Cerebellar nuclear complex (tissue), 1 donor: ENCODE measurements at regions not wholly inside any gene's neighbourhood (a gene's known extent, or its start where the extent isn't known, plus 50 kb on each side); places are given as distances from the start of the nearest gene placed in this dataset.
"Not testable (repeated sequence)": the region's sequence is repeated elsewhere in the genome, so short reads cannot be mapped to it uniquely, and the experiment has no call there.

ENCODE experiments used
- DNase-seq, 2 experiments: peaks; one replicate each; lab custom pipeline; 2025; lab: John Stamatoyannopoulos, UW

- no peak for DNase-seq
Observed at GRCh38 chr18:42326752-42327151, 371.7 kb downstream of the PIK3C3 start.

- DNase-seq: no peak
Observed at GRCh38 chr18:42328931-42329330, 373.9 kb downstream of the PIK3C3 start.

GRCh38 chr18:42330296-42330695 is 375.3 kb downstream of the PIK3C3 start:
- no peak for DNase-seq

GRCh38 chr18:42333558-42333957 is 378.5 kb downstream of the PIK3C3 start:
- no peak for DNase-seq

- DNase-seq: no peak
Observed at GRCh38 chr18:42334931-42335330, 379.9 kb downstream of the PIK3C3 start.

- DNase-seq: no peak
Observed at GRCh38 chr18:42336139-42336538, 381.1 kb downstream of the PIK3C3 start.

GRCh38 chr18:42337337-42337736 is 382.3 kb downstream of the PIK3C3 start:
- DNase-seq: not testable (repeated sequence)

GRCh38 chr18:42338683-42339082 is 383.6 kb downstream of the PIK3C3 start:
- no peak for DNase-seq

- no peak for DNase-seq
Observed at GRCh38 chr18:42339372-42339771, 384.3 kb downstream of the PIK3C3 start.

- DNase-seq: no peak
Observed at GRCh38 chr18:42340423-42341009, 385.5 kb downstream of the PIK3C3 start.

GRCh38 chr18:42341423-42341822 is 386.4 kb downstream of the PIK3C3 start:
- no peak for DNase-seq

GRCh38 chr18:42348722-42349121 is 393.7 kb downstream of the PIK3C3 start:
- no peak for DNase-seq

- no peak for DNase-seq
Observed at GRCh38 chr18:42351455-42351854, 396.4 kb downstream of the PIK3C3 start.

GRCh38 chr18:42360716-42361115 is 405.7 kb downstream of the PIK3C3 start:
- DNase-seq: no peak

GRCh38 chr18:42363446-42364441 is 408.7 kb downstream of the PIK3C3 start:
- no peak for DNase-seq

GRCh38 chr18:42364766-42365165 is 409.7 kb downstream of the PIK3C3 start:
- no peak for DNase-seq

- DNase-seq: no peak
Observed at GRCh38 chr18:42365591-42365990, 410.6 kb downstream of the PIK3C3 start.

GRCh38 chr18:42373584-42373983 is 418.6 kb downstream of the PIK3C3 start:
- no peak for DNase-seq

- DNase-seq: no peak
Observed at GRCh38 chr18:42374961-42375360, 419.9 kb downstream of the PIK3C3 start.

- not testable (repeated sequence) for DNase-seq
Observed at GRCh38 chr18:42378854-42379253, 423.8 kb downstream of the PIK3C3 start.

- not testable (repeated sequence) for DNase-seq
Observed at GRCh38 chr18:42381236-42381635, 426.2 kb downstream of the PIK3C3 start.

- DNase-seq: peak in 1 of 2 experiments; percentile 25
Observed at GRCh38 chr18:42392416-42392815, 437.4 kb downstream of the PIK3C3 start.

GRCh38 chr18:42392926-42393325 is 437.9 kb downstream of the PIK3C3 start:
- no peak for DNase-seq
